CD4-positive, alpha-beta T cell treated with Interleukin-17A for 1 hour (primary cell): ENCODE measurements at regions not wholly inside any gene's neighbourhood (a gene's known extent, or its start where the extent isn't known, plus 50 kb on each side); places are given as distances from the start of the nearest gene placed in this dataset.
"Not testable (repeated sequence)": the region's sequence is repeated elsewhere in the genome, so short reads cannot be mapped to it uniquely, and the experiment has no call there.

Experiments
- DNase-seq: peaks from one replicate; pipeline ENCODE4 v3.0.0-alpha.2; 2020

DNA sequence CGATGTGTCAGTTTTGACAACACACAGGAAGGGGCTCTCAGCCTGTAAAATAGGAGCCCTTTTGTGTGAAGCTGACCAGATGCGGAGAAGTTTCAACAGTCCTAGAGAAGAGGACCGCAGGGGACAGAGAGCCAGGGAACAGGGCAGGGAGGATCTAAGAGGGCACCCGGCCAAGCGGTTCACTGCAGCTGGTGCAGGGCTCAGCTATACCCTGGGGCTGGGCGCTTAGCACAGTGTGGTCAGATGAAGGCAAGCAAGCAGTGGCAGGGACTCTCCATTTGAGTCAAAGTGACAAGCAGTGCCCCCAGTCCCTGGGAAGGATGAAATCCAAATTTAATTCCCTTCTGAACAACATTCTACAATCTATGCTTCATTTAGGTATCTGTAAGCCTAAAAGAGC, 88.9 kb upstream of the PLGLB2 start:
- not testable (repeated sequence) for DNase-seq

DNA sequence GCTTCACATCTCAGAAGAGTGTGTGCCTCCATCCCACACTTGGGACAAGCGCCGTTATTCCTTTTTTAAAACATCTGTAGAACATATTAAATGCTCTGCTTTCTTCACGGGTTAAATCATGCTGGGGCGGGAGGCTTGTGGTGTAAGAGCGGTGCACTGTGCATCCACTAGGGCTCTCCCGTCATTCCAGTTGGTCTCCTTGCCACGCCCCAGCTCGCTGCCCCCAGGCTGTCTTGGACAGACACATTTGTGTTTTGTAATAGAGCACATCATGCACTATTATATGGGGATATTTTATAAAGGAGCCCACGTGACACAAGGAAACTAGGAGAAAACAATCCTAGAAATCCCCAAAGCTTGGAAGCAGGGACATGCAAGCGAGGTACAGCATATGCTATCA, 87.7 kb upstream of the PLGLB2 start:
- not testable (repeated sequence) for DNase-seq

DNA sequence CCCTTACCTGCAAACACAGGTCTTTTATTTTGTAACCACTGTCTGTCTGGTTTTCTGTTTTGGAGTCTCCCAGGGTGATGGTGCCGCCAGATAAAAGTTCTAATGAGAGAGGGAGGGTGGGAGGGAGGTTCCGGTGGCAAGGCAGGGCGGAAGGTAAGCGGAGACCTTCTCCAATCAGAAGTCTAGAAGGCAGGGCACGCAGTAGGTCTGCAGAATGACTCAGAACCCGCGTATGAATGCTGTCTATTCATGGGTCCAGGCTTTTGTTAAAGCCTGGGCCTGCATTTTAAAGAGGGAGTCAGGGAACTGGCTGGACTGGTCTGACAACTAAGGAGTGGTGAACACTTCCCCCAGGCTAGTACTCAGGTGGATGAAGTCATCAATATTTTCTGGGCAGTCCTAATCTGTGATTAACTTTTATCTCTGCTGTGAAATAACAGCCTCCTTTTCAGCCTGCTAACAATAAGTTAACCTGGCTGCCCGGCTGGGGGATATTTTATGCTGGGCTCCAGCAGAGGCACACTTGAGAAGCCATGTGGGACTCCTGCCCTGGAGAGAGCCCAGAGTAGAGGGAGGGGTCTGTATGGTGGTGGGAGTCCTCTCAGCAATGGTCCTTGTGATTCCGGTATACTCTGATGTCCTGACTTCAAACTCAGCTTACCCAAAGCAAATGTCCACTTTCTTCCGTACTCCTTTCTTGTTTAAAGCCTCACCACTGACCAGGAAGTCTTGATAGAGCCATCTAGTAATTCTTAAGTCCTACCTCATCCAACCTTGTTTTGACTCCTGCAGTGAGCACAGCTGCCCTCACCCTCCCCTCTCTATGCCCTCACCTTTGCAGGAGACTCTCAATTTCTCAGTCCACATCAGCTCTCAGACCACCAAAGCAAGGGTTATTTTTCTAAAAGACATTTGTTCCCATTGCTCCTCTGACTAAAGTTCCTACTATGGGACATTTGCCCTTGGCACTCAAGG, 85.3 kb upstream of the PLGLB2 start:
- DNase-seq, result peak; percentile 9

DNA sequence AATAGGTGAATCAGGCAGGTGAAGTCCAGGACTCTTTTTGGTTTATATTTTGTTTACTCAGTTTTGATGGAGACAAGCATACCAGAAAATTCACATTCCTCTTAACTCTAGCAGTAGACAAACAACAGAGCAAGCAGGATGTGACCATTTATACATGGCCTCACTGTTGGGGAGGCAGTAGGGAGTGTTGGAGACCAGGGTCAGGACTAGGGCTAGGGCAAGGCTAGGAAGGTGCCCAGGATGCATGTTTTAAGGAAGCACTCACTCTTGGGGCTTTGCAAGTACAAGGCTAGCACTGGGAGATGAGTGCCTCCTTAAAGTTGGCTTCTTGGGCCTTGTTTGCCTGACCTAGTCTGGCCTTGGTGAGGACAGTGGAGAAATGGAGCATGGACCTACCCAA, 84.5 kb upstream of the PLGLB2 start:
- not testable (repeated sequence) for DNase-seq

DNA sequence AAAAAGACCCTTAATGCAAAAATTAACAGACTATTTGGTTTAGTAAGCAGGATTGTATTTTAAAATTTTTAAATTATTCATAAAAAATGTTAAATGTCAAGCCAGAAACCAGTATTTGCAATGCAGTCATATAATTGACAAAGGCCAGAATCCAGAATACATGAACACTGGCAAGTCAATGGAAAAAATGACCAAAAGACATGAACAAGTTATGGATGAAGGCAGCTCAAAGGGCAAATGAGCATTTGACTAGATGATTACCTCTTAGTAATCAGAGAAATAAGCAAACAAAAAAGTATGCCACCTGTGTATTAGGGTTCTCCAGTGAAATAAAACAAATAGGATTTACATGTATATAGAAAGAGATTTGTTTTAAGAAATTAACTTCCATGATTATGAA, 80.9 kb upstream of the PLGLB2 start:
- DNase-seq, result not testable (repeated sequence)

DNA sequence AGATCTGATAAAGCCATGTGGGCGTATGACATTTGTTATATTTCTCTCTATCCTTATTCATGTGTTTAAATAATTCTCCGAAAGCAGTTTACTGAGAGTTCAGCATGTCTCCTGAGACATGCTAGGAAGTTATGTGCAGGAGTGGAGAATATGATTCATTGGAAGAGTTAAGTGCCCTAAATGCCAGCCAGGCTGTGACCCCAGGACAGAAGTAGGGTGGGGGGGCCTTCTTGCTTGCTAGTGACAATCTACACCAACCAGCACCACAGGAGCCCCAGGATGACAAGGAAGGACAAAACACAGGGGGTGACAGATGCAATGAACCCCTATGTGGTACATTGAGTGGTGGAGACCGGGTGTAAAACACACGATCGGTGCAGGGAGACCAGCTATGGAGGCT, 79.5 kb upstream of the PLGLB2 start:
- DNase-seq, result not testable (repeated sequence)

DNA sequence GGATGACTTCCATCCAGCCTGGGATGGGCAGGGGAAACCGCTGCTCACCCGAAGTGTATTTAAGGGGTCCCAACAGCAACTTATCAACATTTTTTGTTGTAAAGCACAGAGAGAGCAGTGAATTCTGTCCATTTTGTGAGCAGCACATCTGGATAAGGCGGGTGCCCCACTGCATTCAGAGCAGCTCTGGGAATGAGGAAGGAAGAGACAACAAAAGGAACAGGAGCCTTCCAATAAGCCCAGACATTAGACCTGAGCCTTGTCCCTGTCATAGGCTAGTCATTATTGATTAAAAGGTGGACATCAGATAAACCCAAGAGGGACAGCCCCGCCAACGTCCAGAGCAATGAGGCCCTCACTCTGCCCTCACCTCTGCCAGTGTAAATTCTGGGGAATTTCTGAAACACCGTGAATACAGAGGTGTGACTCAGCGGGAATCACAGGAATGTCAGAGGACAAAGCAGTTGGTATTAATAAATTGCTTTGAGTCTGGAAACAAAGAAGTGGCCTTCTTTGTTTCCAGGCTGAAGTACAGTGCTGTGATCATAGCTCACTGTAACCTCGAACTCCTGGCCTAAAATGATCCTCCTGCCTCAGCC, 78.2 kb upstream of the PLGLB2 start:
- not testable (repeated sequence) for DNase-seq

DNA sequence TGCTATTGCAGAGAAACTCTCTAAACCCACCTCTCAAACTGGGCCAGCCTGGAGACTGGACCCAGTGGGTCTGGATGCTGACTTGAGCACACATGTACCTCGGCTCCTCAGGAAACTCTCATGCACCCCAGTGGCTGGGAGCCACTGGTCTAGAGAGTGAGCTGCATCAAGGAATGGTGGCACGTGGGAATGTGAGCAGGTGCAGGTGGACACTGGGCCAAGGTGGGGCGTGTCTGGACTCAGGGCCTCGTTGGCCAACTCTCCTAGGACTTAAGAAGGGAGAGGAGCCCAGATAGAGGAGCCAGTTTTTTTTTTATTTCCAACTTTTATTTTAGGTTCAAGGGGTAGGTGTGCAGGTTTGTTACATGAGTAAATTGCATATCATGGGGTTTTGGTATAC, 75.5 kb upstream of the PLGLB2 start:
- DNase-seq, result not testable (repeated sequence)

DNA sequence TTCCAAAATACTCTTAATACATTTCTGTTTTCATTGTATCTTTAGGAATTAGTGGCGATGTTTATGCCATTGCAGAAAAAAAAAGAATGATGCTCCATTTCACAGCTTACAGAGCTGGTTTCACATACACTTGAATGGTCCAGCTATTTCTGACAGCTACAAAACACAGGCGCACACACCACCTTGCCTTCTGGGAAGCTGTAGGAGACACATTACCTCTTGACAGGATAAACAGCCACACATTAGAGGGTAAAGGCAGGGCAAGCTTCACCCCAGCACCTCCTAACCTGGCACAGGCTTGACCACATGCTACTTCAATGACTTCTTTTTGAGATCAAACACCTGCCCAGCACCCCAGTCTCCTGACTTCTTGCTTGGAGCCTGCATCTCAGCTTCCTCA, 73.2 kb upstream of the PLGLB2 start:
- not testable (repeated sequence) for DNase-seq

DNA sequence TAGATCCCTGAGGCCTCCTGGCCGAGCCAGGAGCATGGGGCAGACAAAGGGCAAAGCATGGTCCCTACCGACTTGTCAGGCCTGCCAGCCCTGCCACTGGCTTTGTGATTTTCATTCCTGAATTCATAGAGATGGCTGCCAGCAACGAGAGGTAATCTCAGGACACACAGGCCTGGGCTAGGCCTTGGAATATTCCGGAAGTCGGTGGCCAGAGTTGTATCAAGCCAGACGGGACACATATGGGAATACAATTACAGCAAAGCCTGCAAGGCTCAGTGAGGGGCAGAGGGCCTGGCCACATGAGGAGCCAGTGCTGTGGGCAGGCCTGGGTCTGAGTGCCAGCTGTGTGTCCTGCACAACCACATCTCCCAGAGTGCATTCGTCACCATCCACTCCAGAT, 72.4 kb upstream of the PLGLB2 start:
- DNase-seq, result not testable (repeated sequence)

DNA sequence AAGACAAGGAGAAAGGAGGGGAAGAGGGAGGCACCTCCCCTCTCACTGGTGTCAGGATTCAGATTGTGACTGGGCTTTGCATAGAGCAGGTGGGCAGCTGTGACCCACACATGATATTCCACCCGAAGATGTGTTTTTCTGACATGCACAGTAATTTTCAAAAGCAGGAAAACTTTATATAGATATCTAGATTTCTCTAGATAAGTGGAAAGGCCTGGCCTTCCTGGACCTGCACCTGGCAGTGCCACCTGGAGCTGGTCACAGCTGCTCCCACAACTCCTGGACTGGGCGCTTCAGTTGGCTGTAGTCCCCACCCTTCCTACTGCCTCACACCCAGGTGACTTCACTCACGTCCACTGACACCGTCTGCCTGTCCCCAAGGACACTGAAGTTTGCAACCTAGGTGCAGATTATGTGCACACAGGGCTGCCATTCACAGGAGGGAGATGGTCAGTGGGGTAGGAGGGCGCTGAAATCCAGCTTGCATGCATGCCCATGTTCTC, 70.4 kb upstream of the PLGLB2 start:
- DNase-seq, result not testable (repeated sequence)

DNA sequence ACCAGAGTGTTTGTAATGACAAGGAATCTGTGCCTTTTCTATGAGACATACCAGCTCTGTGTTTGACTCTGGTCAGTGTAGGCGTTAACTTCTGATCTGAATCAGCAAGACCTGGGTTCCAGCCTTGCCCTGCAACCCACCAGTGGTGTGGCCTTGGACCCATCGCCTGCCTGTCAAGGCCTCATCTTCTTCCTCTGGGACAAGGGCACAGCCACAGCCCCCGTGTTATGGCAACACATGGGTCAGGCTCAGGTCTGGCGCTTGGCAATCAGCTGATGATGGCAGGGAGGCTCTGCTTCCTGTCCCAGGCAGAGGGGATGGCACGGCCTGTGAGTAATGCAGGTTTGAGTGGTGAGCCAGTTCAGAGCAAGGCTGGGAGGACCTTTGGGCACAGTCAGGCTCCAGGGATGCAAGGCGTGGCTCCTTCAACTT, 69.1 kb upstream of the PLGLB2 start:
- DNase-seq, result not testable (repeated sequence)

DNA sequence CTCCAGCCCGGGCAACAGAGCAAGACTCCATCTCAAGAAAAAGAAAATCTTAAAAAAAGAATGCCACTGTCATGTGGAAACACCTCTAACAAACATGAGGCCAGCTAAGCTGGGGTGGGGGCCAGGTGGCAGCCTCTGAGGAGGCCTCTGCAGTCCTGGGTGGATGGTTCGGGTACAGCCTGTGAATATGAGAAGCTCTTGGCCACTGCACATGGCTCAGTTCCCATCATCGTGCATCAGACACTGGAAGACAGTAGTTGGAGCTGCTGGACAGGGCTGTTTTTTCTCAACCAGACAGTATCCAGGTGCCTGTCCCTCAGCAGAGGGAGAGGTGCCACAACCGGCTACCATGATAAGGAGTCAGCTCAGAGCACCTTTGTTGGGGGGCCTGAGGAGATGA, 67.9 kb upstream of the PLGLB2 start:
- DNase-seq, result not testable (repeated sequence)

DNA sequence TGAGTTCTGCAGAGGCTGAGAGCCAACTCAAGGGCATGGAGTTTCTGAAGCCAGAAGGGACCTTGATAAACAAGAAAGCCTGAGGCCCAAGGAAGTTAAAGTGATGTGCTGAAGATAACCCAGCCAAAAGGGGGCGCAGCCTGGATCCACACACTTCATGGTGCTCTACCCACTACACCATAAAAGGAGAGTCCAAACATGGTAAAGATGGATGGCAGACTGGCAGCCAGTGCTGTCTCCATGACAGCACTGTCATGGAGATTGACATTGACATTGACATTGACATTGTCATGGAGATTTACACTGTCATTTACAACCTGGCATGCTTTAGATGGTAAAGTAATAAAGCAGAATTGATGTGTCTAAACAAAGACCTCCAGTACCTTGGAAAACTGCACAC, 67.2 kb upstream of the PLGLB2 start:
- not testable (repeated sequence) for DNase-seq

DNA sequence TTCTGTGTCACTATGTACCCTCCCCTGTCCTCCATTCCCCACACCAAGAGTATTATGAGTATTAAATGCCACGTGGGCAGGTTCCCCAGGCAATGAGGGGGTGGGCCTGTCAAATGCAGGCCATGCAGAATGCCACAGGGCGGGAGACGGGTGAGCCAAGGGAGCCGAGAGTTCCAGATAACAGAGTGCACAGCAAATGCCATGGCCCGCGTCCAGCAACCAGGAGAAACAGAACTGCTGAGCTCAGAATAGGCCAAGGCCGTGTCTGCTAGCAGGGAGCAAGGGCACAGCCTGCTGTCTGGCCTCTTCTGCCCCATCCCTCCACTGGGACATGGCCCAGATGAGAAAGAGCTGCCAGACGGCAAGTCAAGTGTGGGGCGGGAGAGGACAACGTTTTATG, 64.4 kb upstream of the PLGLB2 start:
- DNase-seq, result not testable (repeated sequence)

DNA sequence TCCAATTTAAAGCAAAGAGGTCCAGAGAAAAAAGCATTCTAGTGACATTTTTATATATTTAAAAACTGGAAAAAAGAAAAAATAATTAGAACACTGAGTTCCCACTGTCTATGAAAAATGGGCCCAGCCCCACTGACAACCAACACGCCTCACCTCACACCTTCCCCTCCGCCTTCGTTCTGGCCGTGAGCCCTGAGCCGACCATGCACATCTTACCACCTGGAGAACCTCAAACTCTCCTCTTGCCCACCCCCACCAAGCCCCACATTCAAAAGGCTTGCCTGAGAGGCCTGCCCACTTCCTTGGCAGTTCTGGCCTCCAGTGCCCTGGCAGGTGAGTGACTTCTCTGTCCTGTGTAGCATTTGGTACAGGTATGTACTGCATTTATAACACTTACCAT, 63.9 kb upstream of the PLGLB2 start:
- DNase-seq, result not testable (repeated sequence)

DNA sequence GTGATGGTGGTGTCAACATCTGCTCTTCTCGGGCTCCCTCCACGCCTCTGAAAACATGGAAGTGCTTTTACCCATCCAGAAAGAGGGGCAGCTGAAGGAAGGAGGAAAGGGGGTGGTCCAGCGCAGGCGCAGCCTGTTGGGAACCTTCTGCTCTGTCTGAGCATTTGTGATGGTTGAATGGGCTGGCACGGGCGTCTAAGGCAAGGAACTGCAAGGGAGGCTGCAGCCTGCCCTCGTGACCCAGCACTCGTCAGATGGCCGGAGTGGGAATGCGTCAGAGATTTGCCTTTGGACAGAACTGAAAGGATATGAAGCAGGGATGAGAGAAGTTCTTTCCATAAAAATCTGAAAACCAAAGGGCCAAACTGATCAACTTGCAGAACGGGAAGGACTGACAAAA, 62.3 kb upstream of the PLGLB2 start:
- DNase-seq, result not testable (repeated sequence)

DNA sequence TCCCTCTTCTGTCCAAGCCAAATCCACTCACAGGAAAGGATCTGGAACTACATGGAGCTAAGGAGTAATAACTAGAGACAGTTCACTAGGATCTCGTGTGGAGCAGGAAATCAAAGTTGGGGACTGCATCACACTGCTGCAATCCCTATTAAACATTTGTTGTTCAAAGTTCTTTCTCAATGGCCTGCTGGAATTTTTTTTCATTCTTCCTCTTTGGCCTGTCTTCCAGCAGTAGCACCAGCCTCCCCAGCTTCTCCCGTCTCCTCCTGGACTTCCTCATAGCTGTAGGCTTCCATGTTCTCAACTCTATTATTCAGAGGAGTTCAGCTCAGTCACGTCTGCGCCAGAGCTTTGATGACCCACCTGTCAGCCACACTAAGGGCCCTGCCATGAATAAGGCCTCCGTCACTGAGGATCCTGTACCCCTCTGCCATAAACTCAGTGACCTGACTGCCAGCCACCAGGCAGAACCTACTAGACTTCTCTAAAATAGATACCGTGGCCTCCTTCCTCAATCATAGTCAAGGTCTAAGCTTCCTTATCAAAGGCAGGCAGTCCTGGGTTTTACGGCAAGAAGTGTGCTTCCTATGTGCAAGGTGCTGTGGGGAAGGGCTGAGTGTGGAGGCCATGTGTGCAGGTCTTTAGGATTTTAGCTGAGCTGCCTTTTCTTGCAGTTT, 60.9 kb upstream of the PLGLB2 start:
- DNase-seq, result not testable (repeated sequence)

DNA sequence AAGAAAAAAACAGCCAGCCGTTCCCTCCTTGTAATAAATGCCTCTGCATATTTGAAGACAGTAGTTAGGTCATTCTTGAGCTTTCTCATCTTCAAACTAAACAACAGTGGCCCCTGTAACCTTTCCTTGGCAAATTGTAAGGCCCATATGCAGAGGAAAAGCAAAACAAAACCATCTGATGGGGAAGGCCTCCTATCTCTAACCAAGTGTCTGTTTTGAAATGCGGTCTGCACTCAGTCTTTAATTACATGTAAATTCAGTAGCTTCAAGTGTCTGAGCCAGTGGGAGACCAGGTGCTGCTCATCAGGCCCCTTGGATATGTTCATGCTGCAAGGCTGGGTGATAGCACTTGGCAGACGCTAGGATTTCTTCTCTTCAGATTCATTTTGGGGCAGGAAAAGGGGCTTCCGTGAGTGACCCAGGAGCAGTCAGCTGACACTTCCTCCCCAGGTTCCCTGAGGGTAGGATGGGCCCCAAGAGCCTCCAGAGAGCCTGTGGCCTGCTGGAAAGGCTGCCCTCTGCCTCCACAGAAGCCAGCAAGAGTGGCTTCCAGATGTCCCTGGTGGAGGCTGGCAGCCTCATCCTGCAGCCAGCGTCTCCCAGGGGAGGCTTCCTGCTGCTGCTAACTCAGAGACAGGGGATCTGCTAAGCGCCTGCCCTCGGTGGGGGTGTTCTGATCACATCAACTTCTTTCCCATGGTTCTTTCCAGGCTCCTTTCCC, 60.2 kb upstream of the PLGLB2 start:
- not testable (repeated sequence) for DNase-seq

DNA sequence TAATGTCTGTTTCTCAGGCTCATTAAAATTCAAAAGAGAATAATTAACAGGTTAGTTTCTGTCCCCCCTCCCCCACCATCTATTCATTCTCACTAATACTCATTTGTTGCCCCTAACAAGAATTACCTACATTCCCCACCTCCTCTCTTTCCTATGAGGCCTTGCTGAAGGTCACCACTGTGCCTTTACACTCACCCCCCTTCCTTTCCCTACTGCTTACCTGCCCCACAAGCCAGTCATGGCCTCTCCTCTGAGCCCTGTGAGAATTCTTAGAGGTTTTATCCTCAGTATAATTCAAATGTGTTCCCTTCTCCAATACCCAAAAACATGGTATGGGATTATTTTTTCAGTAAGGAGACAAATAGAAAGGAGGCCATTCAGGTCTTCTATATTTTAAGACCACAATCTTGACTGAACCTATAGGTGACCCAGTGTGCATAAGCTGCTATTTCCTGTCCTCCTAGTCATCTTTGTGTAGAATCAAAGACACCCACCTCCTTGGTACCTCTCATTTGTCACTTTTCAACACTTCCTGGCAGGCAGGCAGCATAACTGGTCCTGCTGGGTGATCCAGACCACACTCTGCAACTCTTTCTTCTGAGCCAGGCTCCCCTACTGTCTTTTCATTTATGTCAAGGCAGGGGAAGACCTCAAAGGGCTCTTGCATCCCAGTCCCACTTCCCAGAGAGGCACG, 55.8 kb upstream of the PLGLB2 start:
- DNase-seq, result not testable (repeated sequence)

DNA sequence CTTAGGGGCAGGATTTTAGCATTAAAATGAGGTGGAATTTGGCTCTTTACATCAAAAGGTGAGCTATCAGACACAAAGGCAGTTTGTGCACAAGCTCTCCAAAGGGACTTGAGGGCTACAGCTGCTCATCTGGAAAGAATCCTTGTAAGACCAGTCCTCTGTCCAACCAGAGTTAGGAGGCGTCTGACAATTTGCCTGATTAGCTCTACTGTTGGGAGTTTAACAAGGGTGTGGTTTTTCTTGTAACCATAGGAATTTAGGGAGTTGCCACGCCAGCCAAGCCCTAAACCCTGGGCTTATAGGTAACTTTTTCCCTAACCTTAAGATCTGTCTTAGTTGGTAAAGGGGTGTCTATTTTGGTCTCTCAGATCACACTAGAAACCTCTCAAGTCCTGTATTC, 55.0 kb upstream of the PLGLB2 start:
- DNase-seq, result not testable (repeated sequence)

DNA sequence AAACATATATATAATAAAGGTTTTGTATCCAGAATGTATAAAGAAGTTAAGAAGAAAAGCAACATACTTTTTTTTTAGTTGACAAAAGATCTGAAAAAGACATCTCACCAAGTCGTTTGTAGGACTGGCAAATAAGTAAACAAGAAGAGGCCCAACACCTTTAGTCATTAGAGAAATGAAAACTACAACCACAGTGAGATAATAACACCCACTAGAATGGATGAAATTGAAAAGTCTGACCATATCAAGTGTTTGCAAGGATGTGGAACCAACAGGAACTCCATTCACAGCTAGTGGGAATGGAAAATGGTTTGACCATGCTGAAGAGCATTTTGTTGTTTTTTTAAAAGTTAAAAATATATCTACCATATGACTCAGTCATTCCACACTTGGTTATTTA, 54.0 kb upstream of the PLGLB2 start:
- DNase-seq, result not testable (repeated sequence)
